KMS-11 (cell line): ENCODE measurements at regions not wholly inside any gene's neighbourhood (a gene's known extent, or its start where the extent isn't known, plus 50 kb on each side); places are given as distances from the start of the nearest gene placed in this dataset.

Source experiments
- H2AFZ ChIP-seq: fragments of 200-600 bp; sonication (generic); 2 replicates; pipeline ENCODE4 v1.6.1; 2016; ENCODE audit warnings: antibody characterized with exemption, mixed run types, low read depth
- H3K27ac ChIP-seq: fragments of 200-600 bp; sonication (generic); 2 replicates; pipeline ENCODE4 v1.6.1; 2016; ENCODE audit warnings: mild to moderate bottlenecking, mixed run types
- H3K27me3 ChIP-seq: fragments of 200-600 bp; sonication (generic); 2 replicates; pipeline ENCODE4 v1.6.1; 2017; ENCODE audit warnings: mild to moderate bottlenecking, low read depth, mixed run types, moderate library complexity; ENCODE audit not compliant: insufficient read depth
- H3K36me3 ChIP-seq: fragments of 200-600 bp; sonication (generic); 2 replicates; pipeline ENCODE4 v1.6.1; 2017; ENCODE audit warnings: mild to moderate bottlenecking, mixed run types; ENCODE audit not compliant: insufficient read depth
- H3K4me1 ChIP-seq: fragments of 200-600 bp; sonication (generic); 2 replicates; pipeline ENCODE4 v1.6.1; 2016; ENCODE audit warnings: mild to moderate bottlenecking, low read depth, mixed run types; ENCODE audit not compliant: poor library complexity, severe bottlenecking
- H3K4me2 ChIP-seq: fragments of 200-600 bp; sonication (generic); 2 replicates; pipeline ENCODE4 v1.7.0; 2016; ENCODE audit warnings: mild to moderate bottlenecking, mixed run types
- H3K4me3 ChIP-seq: fragments of 200-600 bp; sonication (generic); IDR thresholded peaks from 2 replicates; pipeline ENCODE4 v1.6.1; 2017; ENCODE audit warnings: low read depth, low read length, mixed read lengths; ENCODE audit not compliant: insufficient read depth
- H3K79me2 ChIP-seq: fragments of 200-600 bp; sonication (generic); 2 replicates; pipeline ENCODE4 v1.6.1; 2016; ENCODE audit warnings: low read depth, mixed run types; ENCODE audit not compliant: insufficient read depth
- H3K9ac ChIP-seq: fragments of 200-600 bp; sonication (generic); 2 replicates; pipeline ENCODE4 v1.6.1; 2016; ENCODE audit warnings: mild to moderate bottlenecking, mixed run types
- H4K20me1 ChIP-seq: fragments of 200-600 bp; sonication (generic); 2 replicates; pipeline ENCODE4 v1.6.1; 2016; ENCODE audit warnings: mild to moderate bottlenecking, mixed run types; ENCODE audit not compliant: insufficient read depth
- CTCF ChIP-seq: fragments of 200-600 bp; sonication (generic); conservative IDR thresholded peaks from 2 replicates; pipeline ENCODE4 v1.6.1; 2017; ENCODE audit warnings: low read depth, mild to moderate bottlenecking, antibody characterized with exemption, low read length, moderate library complexity, mixed read lengths

GRCh38 chr2:186399082-186399644 lies 86.9 kb upstream of the ZC3H15 start:
- no peak for TF ChIP-seq CTCF
- Histone ChIP-seq H3K4me3 (no peak overlapping the region), H3K27me3 (no peaks in the 10 kb centered on the region), H3K36me3 (no peaks in the 10 kb centered on the region; the same call in 1 of the 2 replicates), H3K27ac (no peak overlapping the region), H3K4me1 (no peaks in the 10 kb centered on the region), H4K20me1 (no peaks in the 10 kb centered on the region), H3K9ac (no peak overlapping the region), H3K4me2 (no peak overlapping the region), H2AFZ (no peak overlapping the region), H3K79me2 (no peaks in the 10 kb centered on the region)

- no peaks in the 10 kb centered on the region for H3K4me1 ChIP-seq
- H3K27me3 ChIP-seq = no peaks in the 10 kb centered on the region
- no peaks in the 10 kb centered on the region for H4K20me1 ChIP-seq
- no peaks in the 10 kb centered on the region for H3K79me2 ChIP-seq
- no peak overlapping the region for H3K4me3 ChIP-seq
- no peaks in the 10 kb centered on the region for H3K36me3 ChIP-seq
- H3K4me2 ChIP-seq = no peak overlapping the region
- H3K9ac ChIP-seq = no peak overlapping the region
- no peak overlapping the region for H3K27ac ChIP-seq
- TF ChIP-seq CTCF = no peak
- H2AFZ ChIP-seq = no peak overlapping the region
Measured at GRCh38 chr2:186405842-186406241, 80.2 kb upstream of the ZC3H15 start.

GRCh38 chr2:186407611-186408010 lies 78.4 kb upstream of the ZC3H15 start:
- no peak overlapping the region for H3K27ac ChIP-seq
- no peak overlapping the region for H3K9ac ChIP-seq
- no peaks in the 10 kb centered on the region for H3K36me3 ChIP-seq
- H3K27me3 ChIP-seq = no peaks in the 10 kb centered on the region
- no peak for TF ChIP-seq CTCF
- H2AFZ ChIP-seq = no peak overlapping the region
- no peaks in the 10 kb centered on the region for H4K20me1 ChIP-seq
- H3K79me2 ChIP-seq = no peaks in the 10 kb centered on the region
- H3K4me1 ChIP-seq = no peaks in the 10 kb centered on the region
- no peak overlapping the region for H3K4me2 ChIP-seq
- H3K4me3 ChIP-seq = no peak overlapping the region

- no peaks in the 10 kb centered on the region for H3K27me3 ChIP-seq
- TF ChIP-seq CTCF = no peak
- no peak overlapping the region for H2AFZ ChIP-seq
Measured at GRCh38 chr2:186410802-186411201, 75.3 kb upstream of the ZC3H15 start.

GRCh38 chr2:186422226-186422625 lies 63.8 kb upstream of the ZC3H15 start:
- no peaks in the 10 kb centered on the region for H3K27me3 ChIP-seq
- H3K36me3 ChIP-seq = no peaks in the 10 kb centered on the region
- H3K27ac ChIP-seq = no peak overlapping the region
- no peak overlapping the region for H3K4me3 ChIP-seq
- no peak for TF ChIP-seq CTCF
- no peaks in the 10 kb centered on the region for H3K79me2 ChIP-seq
- peaks cover 17% of the 10 kb centered on the region for H3K4me1 ChIP-seq
- H2AFZ ChIP-seq = no peak overlapping the region
- no peaks in the 10 kb centered on the region for H4K20me1 ChIP-seq
- no peak overlapping the region for H3K9ac ChIP-seq
- H3K4me2 ChIP-seq = no peak overlapping the region

More at GRCh38 chr2:186410802-186411201, 75.3 kb upstream of the ZC3H15 start:
- H3K79me2 ChIP-seq = no peaks in the 10 kb centered on the region
- no peak overlapping the region for H3K4me2 ChIP-seq
- H3K27ac ChIP-seq = no peak overlapping the region
- H4K20me1 ChIP-seq = no peaks in the 10 kb centered on the region
- no peak overlapping the region for H3K4me3 ChIP-seq
- H3K4me1 ChIP-seq = no peaks in the 10 kb centered on the region
- no peak overlapping the region for H3K9ac ChIP-seq
- H3K36me3 ChIP-seq = no peaks in the 10 kb centered on the region
